ENCODE measurements at regions not wholly inside any gene's neighbourhood (a gene's known extent, or its start where the extent isn't known, plus 50 kb on each side); places are given as distances from the start of the nearest gene placed in this dataset.

DNA sequence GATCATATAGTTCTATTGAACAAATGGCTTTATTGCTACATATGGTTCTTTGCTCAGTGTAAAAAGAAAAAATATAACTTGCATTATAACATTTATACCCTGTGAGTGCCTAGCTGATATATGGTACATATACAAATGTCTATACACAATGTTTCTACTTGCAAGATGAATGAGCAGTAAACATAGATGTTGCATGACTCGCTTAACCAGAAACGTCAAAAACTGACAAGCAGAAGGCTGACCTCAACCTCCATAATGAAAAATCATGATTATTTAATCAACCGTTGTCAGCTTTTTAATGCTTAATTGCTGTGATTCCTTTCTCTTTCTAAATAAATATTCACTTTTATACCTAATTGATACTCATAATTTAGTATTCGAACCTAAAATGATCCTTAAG lies 183.3 kb downstream of the PTN start:
- no peak overlapping the region for H3K4me3 ChIP-seq (ENCODE audit: low read depth, low read length)
- no peak for DNase-seq (ENCODE audit: low read depth, low spot score)
- TF ChIP-seq, protein P1, sequence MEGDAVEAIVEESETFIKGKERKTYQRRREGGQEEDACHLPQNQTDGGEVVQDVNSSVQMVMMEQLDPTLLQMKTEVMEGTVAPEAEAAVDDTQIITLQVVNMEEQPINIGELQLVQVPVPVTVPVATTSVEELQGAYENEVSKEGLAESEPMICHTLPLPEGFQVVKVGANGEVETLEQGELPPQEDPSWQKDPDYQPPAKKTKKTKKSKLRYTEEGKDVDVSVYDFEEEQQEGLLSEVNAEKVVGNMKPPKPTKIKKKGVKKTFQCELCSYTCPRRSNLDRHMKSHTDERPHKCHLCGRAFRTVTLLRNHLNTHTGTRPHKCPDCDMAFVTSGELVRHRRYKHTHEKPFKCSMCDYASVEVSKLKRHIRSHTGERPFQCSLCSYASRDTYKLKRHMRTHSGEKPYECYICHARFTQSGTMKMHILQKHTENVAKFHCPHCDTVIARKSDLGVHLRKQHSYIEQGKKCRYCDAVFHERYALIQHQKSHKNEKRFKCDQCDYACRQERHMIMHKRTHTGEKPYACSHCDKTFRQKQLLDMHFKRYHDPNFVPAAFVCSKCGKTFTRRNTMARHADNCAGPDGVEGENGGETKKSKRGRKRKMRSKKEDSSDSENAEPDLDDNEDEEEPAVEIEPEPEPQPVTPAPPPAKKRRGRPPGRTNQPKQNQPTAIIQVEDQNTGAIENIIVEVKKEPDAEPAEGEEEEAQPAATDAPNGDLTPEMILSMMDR (IDR thresholded peaks at IDR 0.05; ENCODE audit: low read depth, low read length): no peak
- in situ Hi-C loops (cut with HindIII; ENCODE audit: low sequenced_read_pairs): no loop called here

DNA sequence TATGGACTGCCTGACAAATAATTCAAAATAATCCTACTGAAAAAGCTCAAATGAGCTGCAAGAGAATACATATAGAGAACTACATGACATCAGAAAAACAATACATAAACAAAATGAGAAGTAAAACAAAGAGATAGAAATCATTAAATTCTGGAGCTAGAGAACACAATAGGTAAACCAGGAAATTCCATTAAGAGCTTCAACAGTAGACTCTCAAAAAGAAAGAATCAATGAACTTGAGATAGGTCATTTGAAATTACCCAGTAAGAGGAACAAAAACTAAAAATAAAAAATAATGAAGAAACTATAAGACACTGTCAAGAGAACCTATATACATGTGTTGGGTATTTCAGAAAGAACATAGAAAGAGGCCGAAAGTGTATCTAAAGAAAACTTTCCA lies 186.3 kb downstream of the PTN start:
- TF ChIP-seq, protein P1 (IDR thresholded peaks at IDR 0.05; ENCODE audit: low read depth, low read length): no peak
- in situ Hi-C loops (cut with HindIII; ENCODE audit: low sequenced_read_pairs): no loop called here
- DNase-seq (ENCODE audit: low read depth, low spot score): no peak
- no peak overlapping the region for H3K4me3 ChIP-seq (ENCODE audit: low read depth, low read length)

DNA sequence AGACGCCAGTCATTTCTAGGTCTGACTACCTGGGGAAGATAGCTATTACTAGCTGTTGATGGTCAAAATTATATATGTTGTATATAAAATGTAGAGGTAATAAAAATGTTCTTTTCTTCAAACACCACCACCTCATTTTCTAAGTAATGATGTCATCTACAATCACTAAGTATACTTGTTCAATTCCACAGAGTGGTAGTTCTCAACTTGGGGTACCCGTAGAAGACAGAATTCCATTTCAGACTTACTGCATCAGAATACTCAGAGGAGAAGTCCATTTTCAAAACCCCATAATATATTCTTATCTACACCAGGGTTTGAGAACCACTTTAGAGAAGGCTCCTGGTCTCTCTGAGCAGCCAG lies 191.9 kb downstream of the PTN start:
- in situ Hi-C loops (cut with HindIII; ENCODE audit: low sequenced_read_pairs): no loop called here
- H3K4me3 ChIP-seq (ENCODE audit: low read depth, low read length): no peak overlapping the region
- TF ChIP-seq, protein P1 (IDR thresholded peaks at IDR 0.05; ENCODE audit: low read depth, low read length): no peak
- DNase-seq (ENCODE audit: low read depth, low spot score): no peak

DNA sequence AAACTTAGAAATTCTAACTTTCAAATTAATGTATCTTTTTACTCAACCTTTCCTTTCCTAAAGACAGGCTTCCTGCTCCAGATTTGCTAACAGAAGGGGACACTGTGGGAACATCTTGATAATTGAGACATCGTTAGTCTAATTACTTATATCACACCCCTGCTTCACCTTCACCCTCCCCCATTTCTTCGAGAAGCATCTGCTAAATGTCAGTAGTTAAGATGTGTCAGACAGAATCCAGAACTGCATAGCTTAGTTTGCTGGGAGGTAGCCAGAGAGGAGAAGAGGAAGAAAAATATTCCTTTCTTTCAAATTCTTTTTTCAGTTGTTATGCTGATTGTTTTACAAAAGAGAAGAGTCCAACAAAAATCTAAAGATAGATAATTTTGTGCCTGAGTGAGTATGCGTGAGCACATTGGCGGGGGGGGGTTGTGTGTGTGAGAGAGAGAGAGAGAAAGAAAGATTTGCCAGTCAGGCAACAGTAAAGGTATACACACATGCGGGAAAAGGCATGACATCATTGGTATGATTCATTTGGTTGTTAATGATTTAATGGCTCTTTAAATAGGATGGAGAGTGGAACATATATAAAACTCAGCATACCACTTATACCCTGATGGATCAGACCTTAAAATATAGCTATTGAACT lies 192.4 kb downstream of the PTN start:
- TF ChIP-seq, protein P1 (IDR thresholded peaks at IDR 0.05; ENCODE audit: low read depth, low read length): no peak
- peak; percentile 55 for DNase-seq (ENCODE audit: low read depth, low spot score)
- H3K4me3 ChIP-seq (ENCODE audit: low read depth, low read length): no peak overlapping the region
- in situ Hi-C loops (cut with HindIII; ENCODE audit: low sequenced_read_pairs): no loop called here

DNA sequence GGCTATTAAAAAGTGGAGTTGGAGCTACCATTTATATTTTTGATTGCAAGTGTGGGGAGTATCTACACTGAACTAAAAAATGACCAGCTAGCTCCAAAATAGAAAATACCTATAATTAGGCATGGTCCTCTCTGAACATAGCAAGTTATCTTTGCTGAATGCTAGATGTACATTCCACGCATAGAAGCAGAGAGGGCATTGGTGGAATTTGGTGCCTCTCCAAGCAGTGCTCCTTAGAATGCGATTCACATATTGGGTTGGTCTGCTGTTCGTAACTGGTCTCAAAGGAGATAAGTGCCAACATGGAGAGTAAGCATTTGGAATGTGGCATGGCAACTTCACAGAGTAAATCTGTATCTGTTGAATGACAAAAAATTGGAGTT lies 196.2 kb downstream of the PTN start:
- in situ Hi-C loops (cut with HindIII; ENCODE audit: low sequenced_read_pairs): no loop called here
- no peak overlapping the region for H3K4me3 ChIP-seq (ENCODE audit: low read depth, low read length)

DNA sequence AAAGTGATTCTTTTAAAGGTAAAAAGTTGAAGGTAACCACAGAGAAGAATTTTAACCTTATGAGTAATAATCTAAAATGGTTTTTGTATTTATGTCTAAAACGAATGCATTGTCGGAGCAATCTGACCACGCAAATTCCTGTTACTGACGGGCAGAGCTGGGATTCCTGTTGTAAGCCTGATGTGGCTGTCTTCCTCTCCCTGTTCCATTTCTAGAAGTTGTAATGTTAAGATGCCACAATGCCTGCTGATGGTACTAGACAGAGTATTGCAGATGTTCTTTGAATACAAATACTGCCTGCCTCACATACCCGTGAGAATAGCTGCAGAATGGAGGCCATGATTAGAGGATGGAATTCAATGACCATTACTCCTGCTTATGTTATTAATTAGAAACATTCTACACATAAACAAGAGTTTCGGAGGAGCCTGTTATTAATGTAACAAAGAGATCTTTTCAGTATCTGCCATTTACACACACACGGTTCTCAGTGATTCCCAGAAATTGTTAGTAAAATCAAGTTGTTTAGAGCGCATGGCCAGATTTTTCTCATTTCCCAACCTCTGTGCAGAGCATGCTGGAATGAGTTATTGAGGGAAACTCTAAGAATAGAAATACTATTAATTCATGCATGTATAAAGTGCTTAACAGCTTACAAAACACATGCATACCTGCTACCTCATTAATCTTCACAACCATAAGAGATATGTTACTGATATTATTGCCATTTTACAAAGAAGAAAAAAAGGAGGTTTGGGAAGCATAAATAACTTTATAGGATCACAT lies 196.8 kb downstream of the PTN start:
- H3K4me3 ChIP-seq (ENCODE audit: low read depth, low read length): no peak overlapping the region
- peak; percentile 94 for DNase-seq (ENCODE audit: low read depth, low spot score)
- TF ChIP-seq, protein P1 (IDR thresholded peaks at IDR 0.05; ENCODE audit: low read depth, low read length): no peak
- in situ Hi-C loops (cut with HindIII; ENCODE audit: low sequenced_read_pairs): no loop called here

More for the DNA sequence above, 196.2 kb downstream of the PTN start:
- peak; percentile 27 for DNase-seq (ENCODE audit: low read depth, low spot score)
- TF ChIP-seq, protein P1 (IDR thresholded peaks at IDR 0.05; ENCODE audit: low read depth, low read length): no peak
